ENCODE measurements at regions not wholly inside any gene's neighbourhood (a gene's known extent, or its start where the extent isn't known, plus 50 kb on each side); places are given as distances from the start of the nearest gene placed in this dataset.

- CTCF ChIA-PET = no interaction called here
- H3K4me3 ChIP-seq (ENCODE audit: control insufficient read depth in 1 of 2, extremely low read depth in 1 of 2, low read length in 1 of 2) = no peak overlapping the region
- no CpG with 5 or more reads among the region's 3 CpGs for WGBS (ENCODE audit: insufficient coverage)
Measured at GRCh38 chr10:61343796-61344195, 109.4 kb downstream of the TMEM26 start.

DNA sequence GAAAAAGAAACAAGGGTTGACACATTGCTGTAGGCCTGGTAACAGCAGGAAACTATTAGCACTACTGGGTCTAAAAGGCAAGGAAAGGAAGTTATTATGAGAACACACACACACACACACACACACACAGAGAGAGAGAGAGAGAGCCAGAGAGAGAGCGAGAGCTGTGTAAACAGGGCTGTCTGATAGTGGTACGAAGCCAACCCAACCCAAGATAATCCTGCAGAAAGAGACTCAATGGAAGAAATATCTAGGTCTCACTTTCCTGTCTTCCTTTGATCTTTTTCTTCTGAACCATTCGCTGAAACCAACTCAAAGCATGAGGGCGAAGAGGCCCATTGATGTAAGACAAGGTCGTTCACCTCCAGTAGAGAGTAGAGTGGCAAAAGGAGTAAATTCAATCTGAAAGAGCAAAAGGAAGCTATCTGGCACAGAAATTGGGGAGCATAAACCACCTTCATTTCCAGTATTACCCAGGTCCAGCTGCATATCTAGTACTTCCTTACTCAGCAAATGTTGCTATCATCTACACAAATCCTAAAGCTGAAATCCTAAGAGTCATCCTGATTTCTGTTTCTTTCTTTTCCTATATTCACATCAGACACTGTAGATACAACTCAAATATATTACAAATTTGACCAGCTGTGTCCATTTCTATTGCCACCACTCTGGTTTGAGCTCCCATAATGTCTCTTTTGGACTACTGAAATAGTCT lies 110.2 kb downstream of the TMEM26 start:
- Mint-ChIP-seq H3K4me1 (peaks cover 9 to 15% (median 11%) of the 10 kb centered on the region in 3 donors), H3K27ac (no peak overlapping the region), H3K9me3 (no peaks in the 10 kb centered on the region), H3K27me3 (peaks cover 0 to 3% of the 10 kb centered on the region in 2 donors), H3K36me3 (no peaks in the 10 kb centered on the region), H3K4me3 (no peak overlapping the region)
- Histone ChIP-seq H3K4me1 (ENCODE audit: control insufficient read depth in 1 of 2, extremely low read depth in 1 of 2, insufficient read depth in 2 of 2, low read length in 2 of 2) (peaks cover 0 to 9% of the 10 kb centered on the region in 2 experiments), H3K27ac (ENCODE audit: low read length) (no peak overlapping the region), H3K36me3 (ENCODE audit: control insufficient read depth in 2 of 2, extremely low read depth in 1 of 2, insufficient read depth in 1 of 2, low read length in 1 of 2) (no peaks in the 10 kb centered on the region), H3K9me3 (no peaks in the 10 kb centered on the region), H3K27me3 (replicated peaks in 1 of 2; ENCODE audit: control insufficient read depth in 2 of 2, extremely low read depth in 1 of 2, insufficient read depth in 2 of 2, low read length in 1 of 2) (peaks cover 0 to 3% of the 10 kb centered on the region in 2 experiments), H3K4me3 (ENCODE audit: control insufficient read depth in 1 of 2, extremely low read depth in 1 of 2, low read length in 1 of 2) (no peak overlapping the region)
- ChIA-PET POLR2A (no interaction called here), CTCF (no interaction called here)
- DNase-seq (peak in 1 of 35 experiments; percentile 1), ATAC-seq (replicated peaks in 1 of 4) (peak in 1 of 4 experiments; percentile 54)
- WGBS (ENCODE audit: insufficient coverage) = 17% methylated on average over 1 of the region's 5 CpGs

More at GRCh38 chr10:61343796-61344195, 109.4 kb downstream of the TMEM26 start:
- Histone ChIP-seq H3K4me1 (ENCODE audit: control insufficient read depth in 1 of 2, extremely low read depth in 1 of 2, insufficient read depth in 2 of 2, low read length in 2 of 2) (peaks cover 0 to 9% of the 10 kb centered on the region in 2 experiments), H3K9me3 (no peaks in the 10 kb centered on the region), H3K27me3 (replicated peaks in 1 of 2; ENCODE audit: control insufficient read depth in 2 of 2, extremely low read depth in 1 of 2, insufficient read depth in 2 of 2, low read length in 1 of 2) (peaks cover 0 to 3% of the 10 kb centered on the region in 2 experiments), H3K27ac (ENCODE audit: low read length) (no peak overlapping the region), H3K36me3 (ENCODE audit: control insufficient read depth in 2 of 2, extremely low read depth in 1 of 2, insufficient read depth in 1 of 2, low read length in 1 of 2) (no peaks in the 10 kb centered on the region)
- POLR2A ChIA-PET = no interaction called here
- no peaks in the 10 kb centered on the region for H3K36me3 Mint-ChIP-seq
- DNase-seq (no peak), ATAC-seq (replicated peaks in 1 of 4) (no peak)
- peaks cover 9 to 15% (median 11%) of the 10 kb centered on the region in 3 donors for H3K4me1 Mint-ChIP-seq
- no peak overlapping the region for H3K27ac Mint-ChIP-seq
- no peak overlapping the region for H3K4me3 Mint-ChIP-seq
- H3K27me3 Mint-ChIP-seq = peaks cover 0 to 3% of the 10 kb centered on the region in 2 donors
- no peaks in the 10 kb centered on the region for H3K9me3 Mint-ChIP-seq

DNA sequence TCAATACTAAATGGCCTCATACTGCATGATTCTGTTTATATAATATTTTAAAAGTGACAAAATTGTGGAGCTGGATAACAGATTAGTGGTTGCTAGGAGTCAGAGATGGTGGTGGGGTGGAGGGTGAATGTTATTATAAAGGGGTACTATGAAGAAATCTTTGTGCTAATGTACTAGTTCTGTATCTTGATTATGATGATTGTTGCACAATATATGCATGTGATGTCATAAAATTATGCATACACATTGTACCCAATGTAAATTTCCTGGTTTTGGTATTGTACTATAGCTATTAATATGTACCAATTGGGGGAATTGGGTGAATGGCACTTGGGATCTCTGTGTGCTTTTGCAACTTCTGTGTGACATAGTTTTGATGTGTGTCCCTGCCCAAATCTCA lies 112.2 kb downstream of the TMEM26 start:
- Mint-ChIP-seq H3K36me3 (no peaks in the 10 kb centered on the region), H3K4me3 (no peak overlapping the region), H3K4me1 (peaks cover 9 to 15% (median 11%) of the 10 kb centered on the region in 3 donors), H3K27me3 (peaks cover 0 to 4% of the 10 kb centered on the region in 2 donors), H3K9me3 (no peaks in the 10 kb centered on the region), H3K27ac (no peak overlapping the region)
- H3K27ac ChIP-seq (ENCODE audit: low read length) = no peak overlapping the region
- ATAC-seq (replicated peaks in 1 of 4) = no peak
- ChIA-PET CTCF (no interaction called here), POLR2A (no interaction called here)
- no peak overlapping the region for H3K4me3 ChIP-seq (ENCODE audit: control insufficient read depth in 1 of 2, extremely low read depth in 1 of 2, low read length in 1 of 2)
- peaks cover 0 to 9% of the 10 kb centered on the region in 2 experiments for H3K4me1 ChIP-seq (ENCODE audit: control insufficient read depth in 1 of 2, extremely low read depth in 1 of 2, insufficient read depth in 2 of 2, low read length in 2 of 2)
- DNase-seq = no peak
- H3K27me3 ChIP-seq (replicated peaks in 1 of 2; ENCODE audit: control insufficient read depth in 2 of 2, extremely low read depth in 1 of 2, insufficient read depth in 2 of 2, low read length in 1 of 2) = peaks cover 0 to 3% of the 10 kb centered on the region in 2 experiments
- H3K36me3 ChIP-seq (ENCODE audit: control insufficient read depth in 2 of 2, extremely low read depth in 1 of 2, insufficient read depth in 1 of 2, low read length in 1 of 2) = no peaks in the 10 kb centered on the region
- no peaks in the 10 kb centered on the region for H3K9me3 ChIP-seq

DNA sequence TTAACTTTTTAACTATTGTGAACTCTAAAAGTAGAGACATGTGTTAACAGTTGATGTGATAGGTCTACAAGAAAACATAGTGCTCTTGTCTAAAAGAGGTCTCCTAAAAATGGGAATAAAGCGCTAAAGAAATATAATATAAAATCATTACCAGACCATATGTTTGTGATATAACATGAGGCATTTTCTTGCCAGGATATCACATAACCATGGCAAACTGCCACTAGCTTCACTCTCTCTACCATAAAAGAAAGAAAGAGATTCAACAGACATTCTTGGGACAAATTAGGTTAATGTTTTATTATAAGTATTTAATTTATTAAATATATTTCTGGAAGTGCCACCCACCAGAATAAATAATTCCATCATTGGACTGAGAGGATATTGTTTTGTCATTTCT lies 115.0 kb downstream of the TMEM26 start:
- H3K27ac Mint-ChIP-seq = no peak overlapping the region
- ATAC-seq (replicated peaks in 1 of 4) = no peak
- H3K4me3 Mint-ChIP-seq = no peak overlapping the region
- no peak overlapping the region for H3K4me3 ChIP-seq (ENCODE audit: control insufficient read depth in 1 of 2, extremely low read depth in 1 of 2, low read length in 1 of 2)
- peaks cover 0 to 9% of the 10 kb centered on the region in 2 experiments for H3K4me1 ChIP-seq (ENCODE audit: control insufficient read depth in 1 of 2, extremely low read depth in 1 of 2, insufficient read depth in 2 of 2, low read length in 2 of 2)
- H3K4me1 Mint-ChIP-seq = peaks cover 9 to 10% (median 10%) of the 10 kb centered on the region in 3 donors
- CTCF ChIA-PET = no interaction called here
- no peaks in the 10 kb centered on the region for H3K36me3 Mint-ChIP-seq
- DNase-seq = no peak
- no peaks in the 10 kb centered on the region for H3K9me3 ChIP-seq
- H3K27me3 ChIP-seq (replicated peaks in 1 of 2; ENCODE audit: control insufficient read depth in 2 of 2, extremely low read depth in 1 of 2, insufficient read depth in 2 of 2, low read length in 1 of 2) = no peaks in the 10 kb centered on the region
- POLR2A ChIA-PET = no interaction called here
- H3K36me3 ChIP-seq (ENCODE audit: control insufficient read depth in 2 of 2, extremely low read depth in 1 of 2, insufficient read depth in 1 of 2, low read length in 1 of 2) = no peaks in the 10 kb centered on the region
- H3K27me3 Mint-ChIP-seq = peaks cover 0 to 4% of the 10 kb centered on the region in 2 donors
- H3K9me3 Mint-ChIP-seq = no peaks in the 10 kb centered on the region
- no CpG with 5 or more reads among the region's 1 CpG for WGBS (ENCODE audit: insufficient coverage)
- no peak overlapping the region for H3K27ac ChIP-seq (ENCODE audit: low read length)

GRCh38 chr10:61337741-61338140 lies 115.4 kb downstream of the TMEM26 start:
- no peak overlapping the region for H3K4me3 ChIP-seq (ENCODE audit: control insufficient read depth in 1 of 2, extremely low read depth in 1 of 2, low read length in 1 of 2)
- ChIA-PET POLR2A (no interaction called here), CTCF (no interaction called here)
- WGBS (ENCODE audit: insufficient coverage) = no CpG with 5 or more reads among the region's 3 CpGs
- no peak overlapping the region for H3K27ac Mint-ChIP-seq
- DNase-seq (no peak), ATAC-seq (replicated peaks in 1 of 4) (no peak)
- no peak overlapping the region for H3K27ac ChIP-seq (ENCODE audit: low read length)
- H3K27me3 ChIP-seq (replicated peaks in 1 of 2; ENCODE audit: control insufficient read depth in 2 of 2, extremely low read depth in 1 of 2, insufficient read depth in 2 of 2, low read length in 1 of 2) = no peaks in the 10 kb centered on the region
- H3K4me1 Mint-ChIP-seq = peaks cover 6% of the 10 kb centered on the region in 3 donors
- no peaks in the 10 kb centered on the region for H3K36me3 ChIP-seq (ENCODE audit: control insufficient read depth in 2 of 2, extremely low read depth in 1 of 2, insufficient read depth in 1 of 2, low read length in 1 of 2)
- no peak overlapping the region for H3K4me3 Mint-ChIP-seq
- no peaks in the 10 kb centered on the region for H3K9me3 ChIP-seq
- H3K27me3 Mint-ChIP-seq = peaks cover 0 to 4% of the 10 kb centered on the region in 2 donors
- peaks cover 0 to 8% of the 10 kb centered on the region in 2 experiments for H3K4me1 ChIP-seq (ENCODE audit: control insufficient read depth in 1 of 2, extremely low read depth in 1 of 2, insufficient read depth in 2 of 2, low read length in 2 of 2)
- no peaks in the 10 kb centered on the region for H3K36me3 Mint-ChIP-seq
- no peaks in the 10 kb centered on the region for H3K9me3 Mint-ChIP-seq

GRCh38 chr10:61336831-61337230 lies 116.3 kb downstream of the TMEM26 start:
- CTCF ChIA-PET = no interaction called here
- Histone ChIP-seq H3K27ac (ENCODE audit: low read length) (no peak overlapping the region), H3K27me3 (replicated peaks in 1 of 2; ENCODE audit: control insufficient read depth in 2 of 2, extremely low read depth in 1 of 2, insufficient read depth in 2 of 2, low read length in 1 of 2) (no peaks in the 10 kb centered on the region), H3K36me3 (ENCODE audit: control insufficient read depth in 2 of 2, extremely low read depth in 1 of 2, insufficient read depth in 1 of 2, low read length in 1 of 2) (no peaks in the 10 kb centered on the region), H3K4me3 (ENCODE audit: control insufficient read depth in 1 of 2, extremely low read depth in 1 of 2, low read length in 1 of 2) (no peak overlapping the region), H3K9me3 (no peaks in the 10 kb centered on the region), H3K4me1 (ENCODE audit: control insufficient read depth in 1 of 2, extremely low read depth in 1 of 2, insufficient read depth in 2 of 2, low read length in 2 of 2) (no peaks in the 10 kb centered on the region)
- ATAC-seq (replicated peaks in 1 of 4) = no peak
- Mint-ChIP-seq H3K4me1 (no peaks in the 10 kb centered on the region), H3K36me3 (no peaks in the 10 kb centered on the region), H3K27me3 (peaks cover 0 to 4% of the 10 kb centered on the region in 2 donors), H3K27ac (no peak overlapping the region), H3K9me3 (no peaks in the 10 kb centered on the region), H3K4me3 (no peak overlapping the region)
- DNase-seq = no peak
- POLR2A ChIA-PET = no interaction called here
- 90% methylated on average over 2 of the region's 4 CpGs for WGBS (ENCODE audit: insufficient coverage)

- no peak overlapping the region for H3K27ac Mint-ChIP-seq
- CTCF ChIA-PET = no interaction called here
- Histone ChIP-seq H3K4me1 (ENCODE audit: control insufficient read depth in 1 of 2, extremely low read depth in 1 of 2, insufficient read depth in 2 of 2, low read length in 2 of 2) (no peaks in the 10 kb centered on the region), H3K27me3 (replicated peaks in 1 of 2; ENCODE audit: control insufficient read depth in 2 of 2, extremely low read depth in 1 of 2, insufficient read depth in 2 of 2, low read length in 1 of 2) (peaks cover 0 to 2% of the 10 kb centered on the region in 2 experiments), H3K9me3 (no peaks in the 10 kb centered on the region), H3K36me3 (ENCODE audit: control insufficient read depth in 2 of 2, extremely low read depth in 1 of 2, insufficient read depth in 1 of 2, low read length in 1 of 2) (no peaks in the 10 kb centered on the region), H3K4me3 (ENCODE audit: control insufficient read depth in 1 of 2, extremely low read depth in 1 of 2, low read length in 1 of 2) (no peak overlapping the region), H3K27ac (ENCODE audit: low read length) (no peak overlapping the region)
- DNase-seq = no peak
- H3K36me3 Mint-ChIP-seq = no peaks in the 10 kb centered on the region
- peaks cover 0 to 2% (median 0%) of the 10 kb centered on the region in 3 donors for H3K9me3 Mint-ChIP-seq
- no peak overlapping the region for H3K4me3 Mint-ChIP-seq
- H3K4me1 Mint-ChIP-seq = no peaks in the 10 kb centered on the region
- POLR2A ChIA-PET = no interaction called here
- H3K27me3 Mint-ChIP-seq = peaks cover 4% of the 10 kb centered on the region in 2 donors
- no peak for ATAC-seq (replicated peaks in 1 of 4)
Measured at GRCh38 chr10:61335359-61335758, 117.8 kb downstream of the TMEM26 start.
